Middle frontal gyrus (tissue), 1 donor: ENCODE measurements at regions not wholly inside any gene's neighbourhood (a gene's known extent, or its start where the extent isn't known, plus 50 kb on each side); places are given as distances from the start of the nearest gene placed in this dataset.

ENCODE experiments used
- DNase-seq: peaks from one replicate; pipeline ENCODE4 v3.0.0-alpha.2; 2015; ENCODE audit warnings: low spot score; ENCODE audit errors: extremely low spot score

DNA sequence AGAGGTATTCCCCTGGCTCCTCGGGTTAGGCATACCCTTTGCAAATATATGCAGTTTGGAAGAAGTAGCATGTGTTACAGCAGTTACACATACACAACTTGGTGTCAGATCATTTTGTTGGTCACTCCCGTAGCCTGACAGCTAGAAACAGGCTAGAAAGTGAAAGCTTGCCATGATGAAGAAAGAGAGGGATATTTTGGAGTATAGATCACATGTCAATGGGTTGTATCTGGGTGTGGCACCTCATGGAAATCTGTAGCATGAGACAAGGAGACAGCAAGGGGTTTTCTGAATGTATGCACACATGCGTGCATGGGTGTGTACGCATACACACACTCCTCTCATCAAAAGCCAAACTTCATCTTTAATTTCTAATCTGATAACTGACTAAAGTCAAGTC lies 1914.5 kb upstream of the PIK3C3 start:
- DNase-seq, result no peak

DNA sequence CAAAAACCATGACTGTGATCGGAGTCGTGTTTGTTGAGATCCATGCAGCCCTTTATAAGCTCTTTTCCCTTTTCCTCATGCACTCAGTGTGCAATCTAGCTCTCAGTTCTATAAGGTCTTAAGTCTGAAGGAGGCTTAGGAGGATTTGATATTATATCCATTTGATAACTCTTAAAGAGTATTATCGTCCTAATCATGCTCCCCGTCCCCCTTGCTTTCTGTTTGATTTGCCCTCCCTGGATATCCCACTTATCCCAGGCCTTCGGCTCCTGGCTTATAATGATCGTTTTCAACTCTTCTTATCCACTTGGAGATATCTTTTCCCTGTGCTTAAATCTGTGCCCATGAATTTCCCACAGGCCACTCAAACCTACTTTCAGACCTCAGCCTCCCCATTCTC lies 1917.7 kb upstream of the PIK3C3 start:
- DNase-seq, result no peak

DNA sequence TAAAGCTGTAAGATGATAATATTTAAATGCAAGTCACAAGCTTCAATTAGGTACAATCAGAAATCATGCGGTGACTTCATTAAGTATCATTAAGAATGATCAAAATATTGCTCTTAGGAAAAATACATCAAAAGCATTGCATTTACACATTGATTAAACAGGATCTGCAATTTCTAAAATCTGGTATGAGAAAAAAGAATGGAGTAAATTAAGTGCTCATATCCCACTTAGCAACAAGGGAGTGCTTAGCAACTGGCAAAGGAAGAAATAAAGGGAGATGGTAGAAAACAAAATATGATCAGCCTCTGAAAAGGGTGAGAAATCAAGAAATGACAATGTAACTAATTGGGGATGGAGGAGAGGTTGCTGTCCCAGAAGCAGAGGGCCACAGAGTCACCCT lies 1918.2 kb upstream of the PIK3C3 start:
- no peak for DNase-seq

DNA sequence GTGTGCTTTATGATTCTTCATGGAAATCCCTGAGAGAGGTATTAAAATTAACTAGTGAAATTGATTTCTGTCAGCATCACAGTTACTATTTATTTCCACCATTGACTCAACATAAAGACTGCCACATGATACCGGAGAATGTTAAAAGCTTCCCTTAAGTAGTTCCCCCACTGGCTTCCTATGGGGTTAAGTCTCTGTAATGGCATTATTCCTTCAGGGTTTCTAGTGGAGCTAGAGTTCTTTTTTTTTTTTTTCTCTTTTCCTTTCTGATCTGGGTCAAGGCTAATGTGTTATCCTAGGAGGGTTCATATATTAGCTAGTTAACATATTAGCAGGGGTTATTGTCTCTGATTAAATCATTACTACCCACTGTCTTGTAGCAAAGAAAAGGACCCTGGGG lies 1919.1 kb upstream of the PIK3C3 start:
- no peak for DNase-seq

DNA sequence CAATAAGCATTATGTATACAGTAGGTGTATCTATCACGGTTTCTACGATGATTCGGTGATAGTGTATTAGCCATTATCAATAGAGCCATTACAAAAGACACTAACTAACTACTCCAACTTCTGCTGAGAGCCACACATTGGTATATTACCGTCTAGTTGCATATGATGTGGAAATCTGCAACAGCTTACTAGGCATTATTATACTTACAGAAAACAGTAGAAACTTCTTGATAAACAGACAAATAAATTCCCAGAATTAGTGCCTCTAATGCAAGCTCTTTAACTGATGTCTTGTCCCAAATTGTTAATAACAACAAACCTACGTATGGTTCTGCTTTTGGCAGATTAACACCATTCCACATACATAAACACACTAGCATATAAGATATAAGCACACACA lies 1923.0 kb upstream of the PIK3C3 start:
- DNase-seq, result no peak

DNA sequence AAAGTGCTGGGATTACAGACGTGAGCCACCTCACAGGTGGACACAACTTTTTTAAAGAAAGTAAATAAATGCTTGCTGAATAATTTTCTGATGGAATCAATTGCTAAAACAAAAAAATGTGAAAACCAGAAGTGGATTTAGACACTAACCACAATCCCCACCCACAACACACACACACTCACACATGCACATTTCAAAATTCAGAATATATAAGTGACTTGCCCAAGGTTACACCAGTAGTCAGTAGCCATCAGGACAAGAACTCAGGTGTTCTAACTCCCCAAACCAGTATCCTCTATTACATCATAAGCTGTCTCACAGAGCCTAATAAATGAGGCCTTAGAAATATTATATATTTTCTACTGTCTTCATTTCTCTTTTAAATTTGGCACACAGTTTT lies 1923.6 kb upstream of the PIK3C3 start:
- no peak for DNase-seq

DNA sequence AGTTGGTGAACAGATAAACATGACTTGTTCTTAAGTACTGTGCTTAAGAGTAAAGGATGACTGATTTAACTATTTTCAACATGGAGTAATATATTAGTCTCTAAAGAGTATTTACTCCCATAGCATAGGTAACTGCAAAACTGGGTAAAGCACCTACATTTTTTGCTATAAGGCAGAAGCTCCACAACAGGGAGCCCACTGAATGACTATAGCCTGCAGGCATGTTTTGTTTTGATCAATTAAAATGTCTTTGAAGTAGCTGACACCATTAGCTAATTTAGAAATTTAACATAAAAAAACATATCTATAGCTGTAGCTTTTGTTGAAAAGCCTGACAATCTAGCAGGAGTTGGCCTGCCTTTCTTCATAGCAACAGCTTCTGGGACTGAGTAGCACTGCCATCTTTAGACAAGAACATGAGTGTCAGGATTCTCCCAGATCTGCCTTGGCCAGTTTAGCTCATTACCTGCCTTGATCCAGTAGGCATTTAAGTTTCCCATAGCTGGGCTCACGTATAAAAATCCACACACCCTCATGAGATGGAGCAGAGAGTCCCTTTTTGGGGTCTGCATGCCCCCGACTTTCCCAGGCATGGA lies 1935.1 kb upstream of the PIK3C3 start:
- no peak for DNase-seq

DNA sequence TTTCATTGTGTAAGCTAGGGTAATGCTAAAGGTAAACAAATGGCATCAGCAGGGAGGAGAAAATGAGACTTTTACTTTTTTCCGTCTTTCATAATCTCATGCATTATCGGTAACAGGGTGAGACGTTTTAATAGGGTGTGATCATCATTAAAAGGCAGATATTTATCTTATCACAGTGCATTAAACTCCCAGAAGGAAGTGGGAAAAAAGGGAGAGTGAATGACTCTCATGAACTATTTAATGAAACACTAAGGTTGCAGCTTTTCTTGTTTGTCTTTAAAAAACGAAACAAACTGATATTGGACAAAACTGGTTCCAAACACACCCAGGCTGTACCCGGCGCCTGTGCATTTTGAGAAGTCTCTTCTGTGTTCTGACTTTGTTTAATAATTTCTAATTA lies 1936.8 kb upstream of the PIK3C3 start:
- no peak for DNase-seq

DNA sequence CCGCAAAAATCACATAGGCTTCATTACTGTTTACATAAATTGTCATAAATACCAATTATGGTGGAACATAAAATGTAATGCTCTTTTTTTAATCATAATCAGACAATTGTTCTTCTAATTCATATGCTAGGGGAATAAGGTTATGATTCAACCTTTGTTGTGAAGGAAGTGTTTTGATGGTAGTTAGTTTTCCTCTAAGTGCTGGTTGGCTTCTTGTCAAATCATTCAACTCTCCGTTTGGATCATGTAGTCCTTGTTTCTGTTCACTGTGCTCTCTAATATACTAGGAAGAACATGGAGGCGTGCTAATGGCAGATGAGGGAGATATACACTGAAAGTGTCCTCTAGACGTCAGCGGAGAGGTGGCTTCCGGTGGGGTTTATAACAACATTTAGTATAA lies 1938.0 kb upstream of the PIK3C3 start:
- no peak for DNase-seq

DNA sequence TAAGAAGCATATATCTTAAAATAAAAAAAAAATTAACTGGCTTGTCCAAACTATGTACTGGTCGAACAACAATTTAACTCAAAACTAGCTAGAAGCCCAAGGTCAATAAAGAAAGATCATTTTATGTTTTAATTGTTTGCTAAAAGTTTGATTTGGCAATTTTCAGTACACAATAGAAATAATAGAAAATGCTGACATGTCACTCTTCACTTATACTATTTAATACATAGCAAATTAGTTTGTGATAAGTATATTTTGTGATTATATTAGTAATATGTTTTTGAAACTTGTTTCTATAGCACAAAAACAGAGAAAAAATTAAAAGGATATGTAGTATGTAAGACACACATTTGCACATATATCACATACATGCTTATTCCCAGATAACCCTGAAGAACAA lies 1938.6 kb upstream of the PIK3C3 start:
- DNase-seq, result no peak

DNA sequence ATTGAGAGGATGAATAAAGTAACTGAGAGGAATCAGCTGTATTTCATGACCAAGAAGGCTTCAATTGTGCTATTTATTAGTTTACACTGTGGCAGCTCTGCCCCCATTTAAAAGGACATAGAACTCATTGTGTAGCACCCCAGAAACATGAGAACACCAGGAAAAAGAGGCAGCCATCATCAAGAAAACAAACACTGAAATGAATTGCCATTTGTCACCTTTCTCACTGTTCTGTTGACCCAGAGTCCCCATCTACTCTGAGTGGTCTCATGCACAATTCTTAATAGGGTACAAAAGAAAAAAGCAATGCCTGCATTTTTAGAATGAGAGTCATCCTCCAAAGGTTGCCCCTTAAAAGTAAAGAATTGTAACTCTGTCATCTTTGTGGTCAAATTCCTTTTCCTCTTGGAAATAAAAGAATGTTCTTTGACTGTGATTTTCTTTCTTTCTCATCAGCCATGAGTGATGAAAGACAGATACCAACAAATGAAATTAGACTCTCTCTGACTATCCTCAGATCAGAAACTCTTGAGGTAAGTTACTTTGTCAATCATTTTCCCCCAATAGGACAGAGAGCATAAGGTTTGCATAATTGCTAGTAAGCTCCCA lies 1941.9 kb upstream of the PIK3C3 start:
- DNase-seq, result no peak

DNA sequence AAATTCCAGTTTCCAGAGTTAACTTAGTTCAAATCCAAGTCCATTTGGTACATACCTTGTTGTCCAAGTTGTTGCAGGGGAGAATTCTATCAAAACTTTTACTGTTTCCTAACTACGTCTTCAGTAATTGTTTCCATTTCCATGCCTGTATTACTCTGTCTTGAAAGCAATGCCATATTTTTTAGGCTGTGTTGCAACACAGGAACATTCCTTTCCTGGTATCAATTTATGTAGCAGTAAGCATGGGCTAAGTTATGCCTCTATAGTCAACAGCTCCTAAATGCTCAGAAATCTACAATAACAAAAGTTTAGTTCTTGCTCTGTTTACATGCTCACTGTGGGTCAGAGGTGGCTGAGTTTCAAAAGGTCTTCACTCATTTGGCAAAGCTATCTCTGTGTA lies 1943.8 kb upstream of the PIK3C3 start:
- DNase-seq, result no peak

DNA sequence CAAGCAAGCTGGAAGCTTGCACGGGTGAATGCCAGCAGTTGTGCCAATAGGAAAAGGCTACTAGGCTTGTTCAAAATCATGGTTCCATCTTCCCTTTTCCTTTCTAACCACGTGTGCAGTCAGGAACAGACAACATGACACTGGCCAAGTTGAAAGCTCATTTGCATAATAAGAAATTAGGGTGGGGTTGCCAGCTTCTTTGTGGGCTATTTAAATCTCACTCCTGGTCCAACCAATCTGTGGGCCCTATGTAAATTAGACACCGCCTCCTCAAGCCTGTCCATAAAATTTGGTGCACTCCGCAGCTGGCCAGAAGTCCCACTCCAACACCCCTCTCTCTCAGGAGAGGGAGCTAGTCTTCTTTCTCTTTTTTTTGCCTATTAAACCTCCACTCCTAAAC lies 1948.4 kb upstream of the PIK3C3 start:
- DNase-seq, result no peak

DNA sequence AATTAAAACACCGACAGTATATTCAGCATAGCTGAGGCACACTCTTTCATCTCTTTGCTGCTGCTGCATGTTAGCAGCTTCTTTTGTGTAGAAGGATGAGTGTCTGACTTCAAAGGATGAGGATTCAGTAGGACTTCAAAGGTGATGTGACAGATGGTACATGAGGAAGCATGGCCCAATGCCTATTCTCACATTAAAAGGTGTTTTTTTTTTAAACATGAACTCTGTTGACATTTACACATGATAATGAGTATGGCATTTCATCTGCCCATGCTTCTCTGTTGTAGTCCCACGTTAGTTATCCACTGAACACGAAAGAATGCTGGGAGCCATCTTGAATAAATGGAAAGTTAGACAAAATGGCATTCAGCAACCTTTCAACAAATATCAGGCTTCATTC lies 1950.8 kb upstream of the PIK3C3 start:
- DNase-seq, result no peak

DNA sequence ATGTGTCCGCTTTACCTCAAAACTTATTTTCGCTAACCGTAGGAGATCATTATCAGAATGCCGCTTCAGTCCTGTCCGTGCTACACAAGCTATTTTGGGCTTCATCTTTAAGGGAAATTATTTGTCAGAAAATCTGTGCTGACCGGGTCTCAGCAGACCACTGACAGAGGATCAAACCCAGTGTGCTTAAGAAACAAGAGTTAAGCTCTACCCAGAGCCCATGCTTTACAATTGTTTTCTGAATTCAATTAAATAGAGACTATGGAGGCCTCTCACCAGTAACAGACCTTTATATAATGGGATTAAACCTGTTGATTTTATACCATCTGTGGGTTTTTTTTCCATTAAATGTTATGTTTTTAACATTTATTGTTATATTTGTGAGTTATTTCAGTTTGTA lies 1956.7 kb upstream of the PIK3C3 start:
- no peak for DNase-seq

DNA sequence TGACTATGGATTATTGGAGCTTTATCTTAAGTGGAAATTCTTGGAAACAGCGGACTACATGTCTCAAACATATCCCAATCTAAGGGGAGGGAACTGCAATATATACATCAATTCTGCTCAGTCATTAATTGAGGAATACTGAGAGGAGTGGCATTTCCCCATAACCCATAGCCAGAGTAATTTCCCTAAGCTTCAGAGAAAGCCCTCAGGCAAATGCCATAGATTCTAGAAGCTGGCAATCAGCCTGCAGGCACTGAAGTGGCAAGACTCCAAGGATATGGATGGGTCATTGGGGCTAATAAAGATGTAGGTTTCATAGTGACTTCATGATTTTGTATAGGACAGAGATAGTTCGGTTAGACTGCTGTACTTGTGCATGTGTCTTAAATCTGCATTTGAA lies 1960.5 kb upstream of the PIK3C3 start:
- no peak for DNase-seq

DNA sequence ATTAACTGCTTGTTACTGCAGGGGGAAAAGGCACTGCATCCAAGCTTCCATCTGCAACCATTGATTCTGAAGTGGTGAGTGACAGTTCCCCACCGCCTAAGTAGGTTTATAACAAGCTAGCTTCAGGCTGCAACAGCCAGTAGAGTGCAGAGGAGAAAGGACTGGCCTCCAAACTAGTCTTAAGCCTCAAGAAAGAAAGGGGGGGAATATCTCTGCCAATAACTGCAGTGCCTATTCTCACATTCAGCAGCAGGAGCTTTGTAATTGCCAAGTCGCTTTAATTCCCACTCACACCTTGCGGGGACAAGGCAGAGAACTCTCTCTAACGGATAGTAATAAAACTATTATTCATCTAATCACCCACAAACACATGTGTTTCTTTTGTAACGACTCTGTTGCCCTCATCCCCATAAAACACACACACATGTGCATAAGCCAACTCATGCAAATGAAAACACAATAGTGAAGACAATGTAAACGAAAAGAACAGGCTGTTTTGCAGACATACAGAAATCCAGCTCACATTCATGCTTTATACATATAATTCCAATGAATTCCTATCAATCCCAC lies 1963.3 kb upstream of the PIK3C3 start:
- no peak for DNase-seq

DNA sequence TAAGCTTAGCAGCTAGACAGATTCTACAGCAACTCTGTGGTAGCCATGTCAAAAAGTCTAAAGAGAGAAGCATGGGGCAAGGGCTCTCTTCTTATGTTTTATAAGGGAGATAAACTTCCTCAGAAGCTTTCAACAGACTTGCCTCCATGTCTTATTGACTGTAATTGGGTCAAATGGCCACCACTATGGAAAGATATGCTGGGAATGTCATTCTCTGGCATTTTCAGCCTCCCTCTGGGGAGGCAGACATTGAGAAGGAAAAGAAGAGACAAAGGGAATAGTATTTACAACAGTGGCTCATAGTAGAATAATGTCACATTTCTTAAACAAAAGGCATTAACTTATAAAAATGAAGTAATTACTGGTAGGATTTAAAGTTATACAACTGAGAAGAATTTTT lies 1964.5 kb upstream of the PIK3C3 start:
- no peak for DNase-seq

DNA sequence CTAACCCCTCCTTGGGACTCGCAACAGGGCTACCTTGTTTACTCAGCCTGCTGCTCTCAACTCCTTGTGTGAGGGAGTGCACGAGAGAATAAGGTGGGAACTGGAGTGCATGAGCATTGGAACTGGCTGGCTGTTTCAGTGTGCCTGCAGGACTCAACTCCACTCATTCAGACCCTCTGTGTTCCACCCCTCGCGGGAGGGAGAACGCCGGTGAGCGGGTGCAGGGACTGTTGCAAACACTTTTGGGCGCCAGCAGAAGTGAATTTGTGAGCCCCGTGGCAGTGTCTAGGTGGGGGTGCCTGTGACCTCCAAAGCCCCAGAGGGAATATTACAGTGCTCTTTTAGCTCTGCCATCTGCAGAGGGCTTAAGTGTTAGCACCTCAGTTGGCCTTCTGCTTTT lies 1978.3 kb upstream of the PIK3C3 start:
- DNase-seq, result no peak

DNA sequence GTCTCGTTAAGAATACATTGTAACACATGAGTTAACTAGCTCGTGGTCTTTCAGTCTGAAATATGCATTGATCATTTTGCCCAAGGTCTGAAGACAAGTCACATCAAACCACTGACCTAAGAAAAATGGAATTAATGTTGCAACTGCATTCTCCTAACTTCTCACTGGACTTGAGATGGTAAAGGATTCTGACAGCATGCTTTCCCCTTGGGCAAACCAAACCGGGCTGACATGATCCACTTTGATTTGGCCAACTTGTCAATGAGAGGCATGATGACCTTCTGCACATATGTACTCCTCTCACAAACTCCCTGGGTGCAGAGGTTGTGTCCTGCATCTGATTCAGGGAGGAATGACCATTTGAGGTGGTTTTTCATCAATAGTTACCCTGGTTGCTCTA lies 1982.5 kb upstream of the PIK3C3 start:
- DNase-seq, result no peak

DNA sequence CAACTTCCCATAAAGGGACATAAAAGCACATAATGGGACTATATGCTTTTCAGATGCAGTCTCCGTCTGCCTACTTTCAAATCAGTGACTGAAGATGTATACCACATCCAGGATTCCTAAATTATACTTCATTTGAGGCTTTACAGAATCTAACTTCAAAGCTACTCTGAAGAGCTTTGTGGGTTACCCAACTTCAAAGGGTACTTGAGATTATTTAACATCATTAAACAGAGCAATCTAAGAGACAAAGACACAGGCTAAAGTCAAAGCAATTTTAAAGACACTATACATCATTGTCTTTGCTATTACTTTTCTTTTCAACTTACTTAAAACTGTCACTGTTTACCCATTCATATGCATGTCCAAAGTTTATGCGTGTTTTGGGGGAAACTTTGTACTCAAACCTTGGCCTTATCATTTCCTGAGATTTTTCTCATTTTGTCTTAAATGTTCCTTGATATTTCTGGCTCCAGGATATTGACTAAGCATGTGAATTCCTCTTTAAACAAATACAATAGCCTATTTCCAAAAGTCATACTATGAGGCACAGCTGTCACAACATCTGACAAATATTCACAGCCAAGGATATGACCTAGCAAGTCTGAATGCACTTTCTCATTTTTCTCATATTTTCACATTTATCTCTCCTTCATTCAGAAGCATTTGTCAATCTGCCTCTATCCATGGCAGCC lies 1985.1 kb upstream of the PIK3C3 start:
- no peak for DNase-seq

DNA sequence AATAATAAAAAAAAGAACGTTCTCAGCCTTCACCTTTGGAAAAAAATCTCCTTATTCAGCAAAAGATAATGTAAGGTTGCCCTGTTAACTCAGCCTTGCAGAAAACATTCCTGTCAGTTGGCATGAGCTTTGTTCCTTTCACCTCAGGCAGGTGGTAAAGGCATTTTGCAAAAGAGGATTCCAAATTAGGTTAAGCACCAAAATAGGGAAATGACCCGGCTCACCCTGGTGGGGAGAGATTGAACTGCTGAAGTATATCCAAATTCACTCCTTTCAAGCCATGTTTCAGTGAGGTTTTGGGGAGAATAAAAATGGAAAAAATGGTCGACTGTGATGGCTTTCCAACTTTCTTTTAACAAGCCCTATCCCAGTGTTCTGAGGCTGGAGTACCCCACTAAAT lies 1988.8 kb upstream of the PIK3C3 start:
- no peak for DNase-seq

DNA sequence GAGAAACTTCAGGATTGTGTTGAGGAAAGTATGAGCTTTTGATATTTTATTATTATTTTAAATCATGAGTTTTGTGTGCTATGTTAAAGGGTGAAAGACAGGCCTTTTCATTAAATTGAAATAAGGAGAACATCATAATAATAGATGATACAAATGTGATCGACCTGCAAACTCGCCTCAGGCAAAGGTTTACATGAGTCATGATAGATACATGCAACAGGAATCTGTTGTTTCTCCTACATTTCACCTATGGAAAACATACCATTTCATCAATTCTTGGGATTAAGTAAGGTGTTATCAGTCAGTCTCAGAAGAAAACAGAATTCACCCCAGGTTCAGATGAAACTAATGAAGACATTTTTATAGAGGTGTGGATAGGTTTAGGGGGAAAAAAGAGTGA lies 1992.5 kb upstream of the PIK3C3 start:
- DNase-seq, result no peak
